A549 (cell line): ENCODE measurements at regions not wholly inside any gene's neighbourhood (a gene's known extent, or its start where the extent isn't known, plus 50 kb on each side); places are given as distances from the start of the nearest gene placed in this dataset.

Experiments used
- ATAC-seq, 2 experiments: fragments of 200-7000 bp in 1 of 2; fragments of >200 bp in 1 of 2; cut with Nextera tagmentation in 1 of 2; cut with Tn5 transposase in 1 of 2; 3 replicates each; pipeline versions ENCODE4 v1.8.0 to v1.9.1; 2018 to 2020; ENCODE audit warnings: mild to moderate bottlenecking in 1 of 2, moderate library complexity in 1 of 2
- CTCF ChIA-PET: fragments of 300-600 bp; sonication (Branson Sonifier 250); formaldehyde crosslinking; extraction: SDS; loops from one replicate; lab custom pipeline; 2021; ENCODE audit warnings: antibody characterized with exemption, inconsistent platforms; lab: Yijun Ruan, JAX
- POLR2A ChIA-PET: fragments of 350-600 bp; formaldehyde crosslinking; extraction: SDS; loops from one replicate; lab custom pipeline; 2021; ENCODE audit warnings: antibody characterized with exemption, inconsistent platforms; lab: Yijun Ruan, JAX
- DNase-seq, 2 experiments: peaks; one replicate each; pipeline versions ENCODE4 v3.0.0 to v3.0.0-alpha.2; 2011 to 2016; ENCODE audit warnings: low read depth in 1 of 2, low spot score in 1 of 2
- FAIRE-seq: peaks from 2 replicates; lab custom pipeline; 2011; peaks lifted over from hg19 to GRCh38; lab: Jason Lieb, UNC
- H3K27ac ChIP-seq, 2 experiments: fragments of >200 bp; sonication (Bioruptor Twin); formaldehyde crosslinking; 3 replicates each; pipeline ENCODE4 v1.5.1; 2016 to 2017
- H3K4me1 ChIP-seq: fragments of >200 bp; sonication (Bioruptor Twin); formaldehyde crosslinking; 3 replicates; pipeline ENCODE4 v1.6.1; 2016
- H3K4me2 ChIP-seq: fragments of >200 bp; sonication (Bioruptor Twin); formaldehyde crosslinking; 3 replicates; pipeline ENCODE4 v1.6.1; 2016
- H3K4me3 ChIP-seq: fragments of >200 bp; sonication (Bioruptor Twin); formaldehyde crosslinking; 3 replicates; pipeline ENCODE4 v1.5.1; 2016
- H3K9me3 ChIP-seq: fragments of >200 bp; sonication (Bioruptor Twin); formaldehyde crosslinking; 3 replicates; pipeline ENCODE4 v1.6.1; 2016
- BHLHE40 ChIP-seq: IDR thresholded peaks from 2 replicates; pipeline ENCODE4 v1.6.1; 2012; ENCODE audit warnings: low read depth, low read length, inconsistent platforms
- CBX2 ChIP-seq: fragments of 200-600 bp; sonication (generic); IDR thresholded peaks from 2 replicates; pipeline ENCODE4 v1.6.1; 2016; ENCODE audit warnings: low read depth, mild to moderate bottlenecking, borderline replicate concordance
- CHD2 ChIP-seq: fragments of 150-350 bp; IDR thresholded peaks from 2 replicates; pipeline ENCODE4 v1.6.1; 2014; ENCODE audit warnings: low read length; ENCODE audit not compliant: partially characterized antibody
- CHD4 ChIP-seq: fragments of 200-600 bp; sonication (generic); IDR thresholded peaks from 2 replicates; pipeline ENCODE4 v1.6.1; 2016; ENCODE audit warnings: antibody characterized with exemption, mild to moderate bottlenecking, borderline replicate concordance
- EHMT2 ChIP-seq: fragments of 200-600 bp; sonication (generic); IDR thresholded peaks from 2 replicates; pipeline ENCODE4 v1.6.1; 2016; ENCODE audit warnings: antibody characterized with exemption, low read depth, mild to moderate bottlenecking, moderate library complexity
- EP300 ChIP-seq, 2 experiments: fragments of >200 bp; sonication (Bioruptor Twin); formaldehyde crosslinking; IDR thresholded peaks; 2 replicates in 1 of 2; 3 replicates in 1 of 2; pipeline ENCODE4 v1.6.1; 2016 to 2017
- ESRRA ChIP-seq: fragments of 150-350 bp; IDR thresholded peaks from 2 replicates; pipeline ENCODE4 v1.6.1; 2014; ENCODE audit warnings: mild to moderate bottlenecking, low read length, borderline replicate concordance
- FOSB ChIP-seq: fragments of 250-450 bp; sonication (Bioruptor Pico); IDR thresholded peaks from 2 replicates; pipeline ENCODE4 v1.5.0; 2020; ENCODE audit warnings: mild to moderate bottlenecking, moderate library complexity
- HES2 ChIP-seq: fragments of >200 bp; sonication (Bioruptor Twin); formaldehyde crosslinking; IDR thresholded peaks from 2 replicates; pipeline ENCODE4 v1.6.1; 2016
- HMGXB4 ChIP-seq: fragments of 250-450 bp; sonication (Bioruptor Pico); IDR thresholded peaks from 2 replicates; pipeline ENCODE4 v1.5.0; 2021; ENCODE audit warnings: mild to moderate bottlenecking, moderate library complexity, borderline replicate concordance
- KDM5A ChIP-seq: fragments of 200-600 bp; sonication (generic); IDR thresholded peaks from 2 replicates; pipeline ENCODE4 v1.6.1; 2016; ENCODE audit warnings: antibody characterized with exemption, mild to moderate bottlenecking
- MAFK ChIP-seq: fragments of 450-650 bp; IDR thresholded peaks from 2 replicates; pipeline ENCODE4 v1.6.1; 2014; ENCODE audit not compliant: partially characterized antibody
- MAZ ChIP-seq: fragments of 150-350 bp; IDR thresholded peaks from 2 replicates; pipeline ENCODE4 v1.6.1; 2014; ENCODE audit warnings: antibody characterized with exemption, low read depth, low read length, borderline replicate concordance
- MYC ChIP-seq: IDR thresholded peaks from 2 replicates; pipeline ENCODE4 v1.6.1; 2012; ENCODE audit warnings: mild to moderate bottlenecking, inconsistent platforms, low read length, improper control_type of control experiment, borderline replicate concordance
- NR3C1 ChIP-seq: fragments of >200 bp; sonication (Bioruptor Twin); formaldehyde crosslinking; IDR thresholded peaks from 3 replicates; pipeline ENCODE4 v1.6.1; 2017
- POLR2A ChIP-seq: IDR thresholded peaks from 2 replicates; pipeline ENCODE4 v1.6.1; 2012; ENCODE audit warnings: mild to moderate bottlenecking, low read length
- RCOR1 ChIP-seq: fragments of 150-350 bp; IDR thresholded peaks from 2 replicates; pipeline ENCODE4 v1.6.1; 2014; ENCODE audit warnings: antibody characterized with exemption, low read length, low read depth
- RNF2 ChIP-seq: fragments of 200-600 bp; sonication (generic); IDR thresholded peaks from 2 replicates; pipeline ENCODE4 v1.6.1; 2016; ENCODE audit warnings: low read depth, mild to moderate bottlenecking, antibody characterized with exemption, moderate library complexity, borderline replicate concordance
- SMC3 ChIP-seq: fragments of >200 bp; sonication (Bioruptor Twin); formaldehyde crosslinking; IDR thresholded peaks from 3 replicates; pipeline ENCODE4 v1.6.1; 2018; ENCODE audit warnings: inconsistent platforms
- SREBF2 ChIP-seq: fragments of 450-650 bp; IDR thresholded peaks from 2 replicates; pipeline ENCODE4 v1.6.1; 2014; ENCODE audit warnings: mild to moderate bottlenecking, moderate library complexity
- TFCP2L1 ChIP-seq: fragments of 250-450 bp; sonication (Bioruptor Pico); IDR thresholded peaks from 2 replicates; pipeline ENCODE4 v1.5.0; 2021; ENCODE audit warnings: mild to moderate bottlenecking
- TP53 ChIP-seq: fragments of 250-450 bp; sonication (Bioruptor Pico); IDR thresholded peaks from 2 replicates; pipeline ENCODE4 v1.5.0; 2021; ENCODE audit warnings: mild to moderate bottlenecking, moderate library complexity
- ZC3H11A ChIP-seq: fragments of 450-650 bp; IDR thresholded peaks from 2 replicates; pipeline ENCODE4 v1.6.1; 2014; ENCODE audit warnings: antibody characterized with exemption, mild to moderate bottlenecking
- ZNF302 ChIP-seq: fragments of 250-450 bp; sonication (Bioruptor Pico); IDR thresholded peaks from 2 replicates; pipeline ENCODE4 v1.9.0; 2021; ENCODE audit warnings: inconsistent platforms, mild to moderate bottlenecking, moderate library complexity
- WGBS: methylation state at CpG from one replicate; pipeline ENCODE4 v1.1.6; 2017; ENCODE audit errors: missing lambda C conversion rate; 5-methylcytosine and 5-hydroxymethylcytosine counted together
- TF ChIP-seq, protein P1 (sequence below): fragments of 200-600 bp; sonication (generic); IDR thresholded peaks from 2 replicates; pipeline ENCODE4 v1.6.1; 2016; ENCODE audit warnings: antibody characterized with exemption, mild to moderate bottlenecking, moderate library complexity
- TF ChIP-seq, protein P2 (sequence below): fragments of >200 bp; sonication (Bioruptor Twin); formaldehyde crosslinking; IDR thresholded peaks from 3 replicates; pipeline ENCODE4 v1.5.1; 2016

DNA sequence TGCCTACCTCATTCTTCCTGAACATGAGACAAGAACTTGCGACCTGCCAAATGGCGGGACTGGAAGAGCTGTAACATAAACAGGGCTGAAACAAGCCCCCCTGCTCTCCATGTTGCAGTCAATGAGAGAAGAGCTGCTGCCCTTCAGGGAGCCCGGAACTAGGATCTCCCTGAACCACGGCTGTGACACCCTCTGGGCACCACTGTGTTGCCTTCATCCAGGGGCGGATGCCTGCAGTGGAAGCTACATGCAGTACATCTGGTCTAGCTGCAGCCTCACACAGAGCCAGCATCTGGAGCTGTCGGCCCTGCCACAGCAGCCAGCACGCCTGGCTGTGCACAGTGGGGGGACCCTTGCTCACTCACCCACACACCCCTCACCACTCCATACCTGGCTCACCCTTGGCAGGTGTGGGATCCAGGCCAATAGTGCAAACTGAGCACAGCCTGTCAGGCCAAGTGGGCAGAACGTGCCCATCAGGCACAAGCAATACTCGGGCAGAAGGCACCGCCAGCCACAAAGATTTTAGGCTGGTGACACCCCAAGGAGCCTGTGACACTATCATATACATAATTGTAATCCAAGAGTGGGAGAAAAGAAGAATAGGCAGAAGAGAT, 451.3 kb downstream of the HTR1B start:
- POLR2A ChIA-PET = no interaction called here
- Histone ChIP-seq H3K27ac (no peak overlapping the region), H3K4me1 (no peaks in the 10 kb centered on the region), H3K9me3 (no peaks in the 10 kb centered on the region), H3K4me2 (no peak overlapping the region), H3K4me3 (no peak overlapping the region)
- DNase-seq (no peak), FAIRE-seq (no peak), ATAC-seq (no peak)
- WGBS = 14% methylated on average over 3 of the region's 10 CpGs
- CTCF ChIA-PET = no interaction called here
- TF ChIP-seq EP300 (IDR thresholded peaks at IDR 0.05) = no peak
- TF ChIP-seq ZC3H11A = no peak
- TF ChIP-seq TP53 (CRISPR knock-in tag) = no peak
- TF ChIP-seq MAFK = no peak
- TF ChIP-seq HMGXB4 = no peak
- no peak for TF ChIP-seq SMC3
- TF ChIP-seq, protein P1, sequence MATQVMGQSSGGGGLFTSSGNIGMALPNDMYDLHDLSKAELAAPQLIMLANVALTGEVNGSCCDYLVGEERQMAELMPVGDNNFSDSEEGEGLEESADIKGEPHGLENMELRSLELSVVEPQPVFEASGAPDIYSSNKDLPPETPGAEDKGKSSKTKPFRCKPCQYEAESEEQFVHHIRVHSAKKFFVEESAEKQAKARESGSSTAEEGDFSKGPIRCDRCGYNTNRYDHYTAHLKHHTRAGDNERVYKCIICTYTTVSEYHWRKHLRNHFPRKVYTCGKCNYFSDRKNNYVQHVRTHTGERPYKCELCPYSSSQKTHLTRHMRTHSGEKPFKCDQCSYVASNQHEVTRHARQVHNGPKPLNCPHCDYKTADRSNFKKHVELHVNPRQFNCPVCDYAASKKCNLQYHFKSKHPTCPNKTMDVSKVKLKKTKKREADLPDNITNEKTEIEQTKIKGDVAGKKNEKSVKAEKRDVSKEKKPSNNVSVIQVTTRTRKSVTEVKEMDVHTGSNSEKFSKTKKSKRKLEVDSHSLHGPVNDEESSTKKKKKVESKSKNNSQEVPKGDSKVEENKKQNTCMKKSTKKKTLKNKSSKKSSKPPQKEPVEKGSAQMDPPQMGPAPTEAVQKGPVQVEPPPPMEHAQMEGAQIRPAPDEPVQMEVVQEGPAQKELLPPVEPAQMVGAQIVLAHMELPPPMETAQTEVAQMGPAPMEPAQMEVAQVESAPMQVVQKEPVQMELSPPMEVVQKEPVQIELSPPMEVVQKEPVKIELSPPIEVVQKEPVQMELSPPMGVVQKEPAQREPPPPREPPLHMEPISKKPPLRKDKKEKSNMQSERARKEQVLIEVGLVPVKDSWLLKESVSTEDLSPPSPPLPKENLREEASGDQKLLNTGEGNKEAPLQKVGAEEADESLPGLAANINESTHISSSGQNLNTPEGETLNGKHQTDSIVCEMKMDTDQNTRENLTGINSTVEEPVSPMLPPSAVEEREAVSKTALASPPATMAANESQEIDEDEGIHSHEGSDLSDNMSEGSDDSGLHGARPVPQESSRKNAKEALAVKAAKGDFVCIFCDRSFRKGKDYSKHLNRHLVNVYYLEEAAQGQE = no peak
- TF ChIP-seq ESRRA = no peak
- no peak for TF ChIP-seq RNF2
- no peak for TF ChIP-seq CHD2
- TF ChIP-seq NR3C1 = no peak
- TF ChIP-seq CHD4 = no peak
- no peak for TF ChIP-seq RCOR1

DNA sequence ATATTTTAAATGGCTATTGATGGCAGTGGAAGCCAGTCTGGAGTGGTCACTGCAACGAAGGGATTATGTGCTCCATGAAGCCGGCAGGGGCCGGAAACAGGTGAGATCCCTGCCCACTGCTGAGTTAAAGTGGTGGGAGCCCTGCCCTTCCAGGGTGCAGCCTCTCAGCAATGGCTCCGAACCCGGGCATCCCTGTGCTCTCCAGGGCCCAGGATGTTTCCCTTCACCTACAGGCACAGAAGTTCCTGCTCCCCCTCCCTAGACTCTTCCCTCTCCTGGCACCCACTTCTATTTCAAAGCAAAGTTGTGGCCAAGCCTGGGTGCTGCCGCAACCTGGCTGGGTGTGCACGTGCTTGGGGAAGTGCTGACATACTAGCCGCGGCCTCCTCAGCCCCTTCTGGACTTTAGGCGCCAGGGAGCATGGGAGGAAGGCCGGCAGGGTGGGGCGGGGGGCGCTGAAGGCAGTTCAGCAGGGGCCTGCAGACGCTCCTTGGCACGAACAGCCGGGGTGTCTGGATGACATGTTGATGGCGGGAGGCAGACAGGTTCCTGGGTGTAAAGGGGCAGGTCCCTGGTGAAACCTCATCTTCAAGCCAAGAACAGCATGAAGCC, 452.3 kb downstream of the HTR1B start:
- FAIRE-seq = no peak
- no peak overlapping the region for H3K4me2 ChIP-seq
- no peak for TF ChIP-seq MAZ
- TF ChIP-seq BHLHE40 = no peak
- TF ChIP-seq FOSB (CRISPR knock-in tag) = no peak
- no peak for TF ChIP-seq EHMT2
- TF ChIP-seq CHD2 = no peak
- no peak for TF ChIP-seq TFCP2L1 (CRISPR knock-in tag)
- no peak for TF ChIP-seq ZNF302 (CRISPR knock-in tag)
- no peak for TF ChIP-seq SREBF2
- no peak for TF ChIP-seq HMGXB4
- TF ChIP-seq SMC3 = no peak
- TF ChIP-seq POLR2A = no peak
- TF ChIP-seq HES2 = no peak
- TF ChIP-seq, protein P2, sequence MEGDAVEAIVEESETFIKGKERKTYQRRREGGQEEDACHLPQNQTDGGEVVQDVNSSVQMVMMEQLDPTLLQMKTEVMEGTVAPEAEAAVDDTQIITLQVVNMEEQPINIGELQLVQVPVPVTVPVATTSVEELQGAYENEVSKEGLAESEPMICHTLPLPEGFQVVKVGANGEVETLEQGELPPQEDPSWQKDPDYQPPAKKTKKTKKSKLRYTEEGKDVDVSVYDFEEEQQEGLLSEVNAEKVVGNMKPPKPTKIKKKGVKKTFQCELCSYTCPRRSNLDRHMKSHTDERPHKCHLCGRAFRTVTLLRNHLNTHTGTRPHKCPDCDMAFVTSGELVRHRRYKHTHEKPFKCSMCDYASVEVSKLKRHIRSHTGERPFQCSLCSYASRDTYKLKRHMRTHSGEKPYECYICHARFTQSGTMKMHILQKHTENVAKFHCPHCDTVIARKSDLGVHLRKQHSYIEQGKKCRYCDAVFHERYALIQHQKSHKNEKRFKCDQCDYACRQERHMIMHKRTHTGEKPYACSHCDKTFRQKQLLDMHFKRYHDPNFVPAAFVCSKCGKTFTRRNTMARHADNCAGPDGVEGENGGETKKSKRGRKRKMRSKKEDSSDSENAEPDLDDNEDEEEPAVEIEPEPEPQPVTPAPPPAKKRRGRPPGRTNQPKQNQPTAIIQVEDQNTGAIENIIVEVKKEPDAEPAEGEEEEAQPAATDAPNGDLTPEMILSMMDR = no peak
- TF ChIP-seq CBX2 = no peak
- TF ChIP-seq TP53 (CRISPR knock-in tag) = no peak
- TF ChIP-seq KDM5A = no peak
- no peak for TF ChIP-seq EP300 (IDR thresholded peaks at IDR 0.05)
- no peak for TF ChIP-seq MYC
- no peaks in the 10 kb centered on the region for H3K4me1 ChIP-seq
- POLR2A ChIA-PET = no interaction called here
- no peak overlapping the region for H3K4me3 ChIP-seq
- WGBS = 52% methylated on average over 9 of the region's 17 CpGs
- CTCF ChIA-PET = no interaction called here
- no peak overlapping the region for H3K27ac ChIP-seq
- no peaks in the 10 kb centered on the region for H3K9me3 ChIP-seq
- no peak for DNase-seq
- no peak for ATAC-seq
